WI38 (cell line): ENCODE measurements at regions not wholly inside any gene's neighbourhood (a gene's known extent, or its start where the extent isn't known, plus 50 kb on each side); places are given as distances from the start of the nearest gene placed in this dataset.

Experiments used
- H3K4me3 ChIP-seq: 2 replicates; pipeline ENCODE4 v1.5.1; 2011; ENCODE audit warnings: low read depth, mild to moderate bottlenecking, control low read depth, low read length
- TF ChIP-seq, protein P1 (sequence below): IDR thresholded peaks from 2 replicates; pipeline ENCODE4 v1.5.1; 2012; ENCODE audit warnings: low read depth, mild to moderate bottlenecking, control low read depth, low read length

DNA sequence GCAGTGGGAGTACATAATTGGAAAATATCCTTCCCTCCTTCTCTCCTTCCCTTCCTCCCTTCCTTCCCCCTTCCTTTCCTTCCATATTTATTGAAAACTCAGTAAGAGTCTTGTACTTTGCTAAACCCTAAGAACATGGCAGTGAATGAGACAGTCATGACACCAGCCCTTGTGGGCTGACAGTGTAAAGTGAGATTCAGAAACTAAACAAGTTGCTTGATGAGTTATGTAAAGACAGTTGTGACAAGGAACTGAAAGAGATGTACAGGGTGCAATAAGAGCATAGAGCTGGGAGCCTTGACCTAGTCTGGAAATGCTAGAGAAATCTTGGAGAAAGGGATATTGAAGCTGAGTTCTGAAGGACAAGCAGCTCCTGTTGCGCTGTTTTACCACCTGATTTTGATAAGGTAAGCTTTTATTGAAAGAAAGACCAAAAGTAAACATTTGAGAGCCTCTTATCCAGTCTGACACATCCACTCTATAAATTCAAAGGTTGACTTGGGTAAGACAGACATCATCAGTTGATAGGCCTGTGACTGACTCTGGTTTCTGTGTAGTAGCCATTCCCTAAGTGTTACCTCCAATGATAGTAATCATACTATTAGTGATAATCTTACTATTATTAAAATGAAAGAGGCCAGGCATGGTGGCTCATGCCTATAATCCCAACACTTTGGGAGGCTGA is 66.5 kb upstream of the SKOR2 start:
- H3K4me3 ChIP-seq, result no peak overlapping the region
- TF ChIP-seq, protein P1, sequence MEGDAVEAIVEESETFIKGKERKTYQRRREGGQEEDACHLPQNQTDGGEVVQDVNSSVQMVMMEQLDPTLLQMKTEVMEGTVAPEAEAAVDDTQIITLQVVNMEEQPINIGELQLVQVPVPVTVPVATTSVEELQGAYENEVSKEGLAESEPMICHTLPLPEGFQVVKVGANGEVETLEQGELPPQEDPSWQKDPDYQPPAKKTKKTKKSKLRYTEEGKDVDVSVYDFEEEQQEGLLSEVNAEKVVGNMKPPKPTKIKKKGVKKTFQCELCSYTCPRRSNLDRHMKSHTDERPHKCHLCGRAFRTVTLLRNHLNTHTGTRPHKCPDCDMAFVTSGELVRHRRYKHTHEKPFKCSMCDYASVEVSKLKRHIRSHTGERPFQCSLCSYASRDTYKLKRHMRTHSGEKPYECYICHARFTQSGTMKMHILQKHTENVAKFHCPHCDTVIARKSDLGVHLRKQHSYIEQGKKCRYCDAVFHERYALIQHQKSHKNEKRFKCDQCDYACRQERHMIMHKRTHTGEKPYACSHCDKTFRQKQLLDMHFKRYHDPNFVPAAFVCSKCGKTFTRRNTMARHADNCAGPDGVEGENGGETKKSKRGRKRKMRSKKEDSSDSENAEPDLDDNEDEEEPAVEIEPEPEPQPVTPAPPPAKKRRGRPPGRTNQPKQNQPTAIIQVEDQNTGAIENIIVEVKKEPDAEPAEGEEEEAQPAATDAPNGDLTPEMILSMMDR, result no peak

DNA sequence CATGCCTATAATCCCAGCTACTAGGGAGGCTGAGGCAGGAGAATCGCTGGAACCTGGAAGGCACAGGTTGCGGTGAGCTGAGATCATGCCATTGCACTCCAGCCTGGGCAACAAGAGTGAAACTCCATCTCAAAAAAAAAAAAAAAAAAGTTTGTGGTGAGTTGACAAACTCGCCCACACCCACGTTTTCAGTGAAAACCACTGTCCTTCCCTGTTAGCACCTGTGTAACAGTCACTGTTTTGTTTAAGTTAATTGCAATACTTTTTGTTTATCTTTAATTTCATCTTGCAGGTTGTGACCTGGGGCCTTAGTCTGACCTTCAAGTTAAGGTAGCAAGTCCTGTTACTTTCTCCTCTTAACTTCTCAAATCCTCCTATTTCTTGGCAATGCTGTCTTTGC is 65.5 kb upstream of the SKOR2 start:
- TF ChIP-seq, protein P1, result no peak
- no peak overlapping the region for H3K4me3 ChIP-seq

DNA sequence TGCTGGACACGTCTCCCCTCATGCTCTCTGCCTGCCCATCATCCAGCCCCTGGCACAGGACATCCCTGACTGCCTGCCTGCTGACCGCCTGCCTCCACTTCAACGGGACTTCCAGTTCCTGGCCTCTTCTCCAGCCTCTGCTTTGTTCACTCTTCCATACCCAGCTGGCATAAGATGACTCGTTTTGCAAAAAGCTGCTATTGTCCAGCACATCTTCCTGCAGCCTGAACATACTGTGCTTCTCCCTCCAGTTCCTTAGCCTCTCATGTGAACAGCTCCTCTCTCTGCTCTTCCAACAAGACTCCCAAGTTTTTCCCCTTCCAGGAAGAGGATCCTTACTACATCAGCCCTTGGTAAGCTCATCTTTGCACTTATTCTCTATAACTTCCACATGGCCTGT is 62.4 kb upstream of the SKOR2 start:
- no peak overlapping the region for H3K4me3 ChIP-seq
- TF ChIP-seq, protein P1, result no peak

DNA sequence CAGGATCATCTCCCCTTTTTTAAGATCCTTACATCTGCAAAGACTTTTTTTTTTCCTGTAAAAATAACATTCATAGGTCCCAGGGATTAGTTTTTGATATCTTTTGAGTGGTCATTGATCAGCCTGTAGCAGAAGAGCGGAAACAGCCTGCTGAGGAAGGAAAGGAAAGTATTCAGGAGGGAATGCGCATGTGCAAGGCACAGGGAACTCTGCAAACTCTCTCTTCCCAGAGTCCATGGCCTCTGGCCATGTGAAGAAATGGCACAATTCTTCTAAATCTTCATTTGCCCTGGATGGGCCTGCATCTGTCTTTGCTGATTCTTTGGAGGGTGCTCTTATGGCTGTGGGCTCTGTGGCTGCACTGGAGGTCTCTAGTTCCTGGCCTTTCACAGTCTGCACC is 60.1 kb upstream of the SKOR2 start:
- no peak overlapping the region for H3K4me3 ChIP-seq
- TF ChIP-seq, protein P1, result no peak
